GM18858 (cell line): ENCODE measurements at regions not wholly inside any gene's neighbourhood (a gene's known extent, or its start where the extent isn't known, plus 50 kb on each side); places are given as distances from the start of the nearest gene placed in this dataset.

Experiments
- ATAC-seq: cut with Tn5 transposase; IDR thresholded peaks from one replicate; pipeline ENCODE4 v1.9.1; 2021; ENCODE audit not compliant: unreplicated experiment

DNA sequence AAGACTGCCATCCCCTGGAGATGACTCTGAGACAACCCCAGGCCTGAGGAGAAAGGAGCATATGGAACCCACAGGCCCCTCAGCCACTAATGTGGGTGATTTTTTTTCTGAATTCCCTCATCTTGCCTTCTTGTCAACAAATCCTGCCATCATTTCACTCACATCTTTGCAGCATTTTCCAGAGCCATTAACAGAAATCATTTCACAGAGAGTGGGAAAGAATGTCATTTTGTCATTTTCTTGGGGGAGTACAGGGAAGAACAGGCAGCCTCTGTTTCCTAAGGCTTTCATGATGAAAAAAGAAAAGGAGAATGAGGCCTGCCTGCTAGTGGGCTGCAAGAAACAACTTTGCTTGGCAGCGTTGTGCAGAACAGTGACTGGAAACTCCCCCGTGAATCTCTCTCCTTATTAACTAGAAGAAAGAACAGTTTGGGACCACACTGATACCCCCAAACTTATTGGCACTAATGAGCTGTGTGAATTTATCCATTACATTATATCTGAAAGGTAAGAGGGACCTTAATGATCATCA, 1464.6 kb upstream of the CELF4 start:
- no peak for ATAC-seq

DNA sequence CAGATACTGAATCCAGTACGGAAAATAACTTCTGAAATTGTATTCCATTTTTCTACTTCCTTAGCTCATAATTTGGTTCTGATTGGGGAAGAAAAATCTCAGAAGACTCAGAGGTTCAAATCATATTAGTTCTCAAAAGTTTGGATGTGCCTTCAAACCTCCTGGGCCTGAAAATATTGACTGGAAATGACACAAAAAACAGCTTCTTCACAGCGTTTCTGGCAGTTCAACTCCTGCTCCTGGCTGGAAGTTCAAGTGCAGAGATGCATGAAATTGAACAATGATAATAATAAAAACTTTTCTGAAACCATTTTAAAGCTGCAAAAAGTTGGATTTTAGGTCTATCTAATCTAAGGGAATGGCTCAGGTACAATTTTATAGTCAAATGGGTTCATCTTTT, 1459.9 kb upstream of the CELF4 start:
- no peak for ATAC-seq

DNA sequence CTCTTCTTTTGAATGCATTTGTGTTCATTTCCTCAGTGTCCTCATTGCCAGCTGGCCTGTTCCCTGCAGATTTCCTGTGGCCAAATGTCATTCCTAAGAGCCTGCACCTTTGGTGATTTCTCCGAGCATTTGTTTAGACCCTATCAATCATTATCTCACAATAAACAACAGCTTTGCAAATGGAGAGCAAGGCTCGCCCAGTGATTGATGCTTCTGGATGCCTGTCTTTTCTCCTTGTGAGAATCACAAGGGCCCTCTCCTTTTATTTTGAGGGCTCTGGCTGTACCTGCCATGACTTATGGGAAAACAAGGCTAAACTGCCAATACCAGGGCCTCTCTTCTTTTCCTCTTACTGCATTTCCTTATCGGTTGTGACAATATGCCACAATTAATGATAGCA, 1454.4 kb upstream of the CELF4 start:
- no peak for ATAC-seq

DNA sequence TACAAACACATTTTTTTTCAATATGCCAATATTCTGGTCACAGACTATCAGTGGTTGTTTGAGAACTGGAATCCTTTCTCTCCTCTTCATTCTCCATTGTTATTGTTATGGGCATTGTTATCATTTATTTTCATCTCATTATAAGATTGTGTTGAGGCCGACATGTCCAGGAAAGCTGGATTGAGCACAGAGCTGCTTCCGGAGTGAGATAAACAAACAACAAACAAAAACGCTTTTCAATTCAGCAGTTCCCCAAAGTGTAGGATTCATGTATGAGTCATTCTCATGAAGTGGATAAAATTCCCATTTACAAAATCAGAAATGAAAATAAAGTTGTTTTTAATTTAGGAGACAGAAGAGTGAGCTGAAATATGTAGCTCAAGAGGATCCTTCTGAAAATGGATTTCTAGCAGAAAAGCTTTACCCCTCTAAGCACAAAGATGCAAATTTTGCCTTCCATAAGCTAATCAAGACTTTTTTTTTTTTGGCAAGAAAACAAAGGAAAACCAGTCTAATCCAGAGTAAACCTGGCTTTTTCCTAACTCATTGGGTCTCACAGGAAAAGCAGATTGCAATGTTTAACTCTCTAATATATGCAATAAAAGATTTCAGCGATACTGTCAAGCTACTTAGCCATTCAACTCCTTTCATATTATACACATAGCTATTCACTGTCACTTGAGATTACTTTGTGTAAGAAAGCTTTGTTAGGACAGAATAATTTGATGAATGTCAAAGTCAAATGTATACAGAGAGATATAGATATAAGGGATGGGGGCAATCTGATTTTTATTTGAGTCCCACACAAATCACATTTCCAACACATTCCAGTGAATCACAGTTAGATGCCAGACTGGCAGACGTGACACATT, 1441.7 kb upstream of the CELF4 start:
- ATAC-seq: no peak

GRCh38 chr18:38996056-38996455, 1430.5 kb upstream of the CELF4 start:
- no peak for ATAC-seq

DNA sequence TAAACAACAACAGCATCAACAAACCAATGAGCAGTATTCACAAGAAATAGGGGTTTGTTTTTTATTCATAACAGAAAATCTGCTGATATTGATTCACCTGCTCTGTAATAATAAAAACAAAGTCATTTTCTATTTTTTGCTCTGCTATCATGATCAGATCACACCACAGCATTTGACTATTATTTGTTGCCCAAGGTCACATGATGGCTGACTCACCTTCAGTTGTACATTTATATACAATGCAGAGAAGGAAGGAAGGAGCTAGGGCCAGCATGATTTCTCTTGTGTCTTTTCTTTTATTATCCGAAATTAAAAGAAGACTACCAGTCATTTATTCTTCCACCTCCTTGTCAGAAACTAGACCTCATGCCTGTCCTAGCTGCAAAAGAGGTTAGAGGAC, 1427.7 kb upstream of the CELF4 start:
- no peak for ATAC-seq

GRCh38 chr18:38984968-38985367, 1419.4 kb upstream of the CELF4 start:
- no peak for ATAC-seq

GRCh38 chr18:38982072-38982471, 1416.5 kb upstream of the CELF4 start:
- no peak for ATAC-seq

DNA sequence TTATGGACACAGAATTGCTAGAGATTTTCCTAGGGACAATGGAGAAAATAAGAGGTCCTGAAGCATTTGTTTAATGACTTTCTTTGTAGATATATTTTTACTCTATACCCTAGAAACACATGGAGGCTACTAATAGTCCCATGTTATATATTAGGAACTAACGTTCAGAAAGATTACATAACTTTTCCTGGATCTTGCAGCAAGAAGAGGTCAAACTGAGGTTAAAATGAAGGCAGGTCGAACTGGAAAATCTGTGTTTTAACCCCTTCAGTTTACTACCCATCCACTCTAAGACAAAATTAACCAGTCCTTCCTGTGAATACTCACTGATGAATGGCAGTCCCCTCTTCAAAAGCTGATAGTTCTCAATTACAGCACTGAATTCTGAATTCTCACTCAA, 1415.8 kb upstream of the CELF4 start:
- no peak for ATAC-seq

DNA sequence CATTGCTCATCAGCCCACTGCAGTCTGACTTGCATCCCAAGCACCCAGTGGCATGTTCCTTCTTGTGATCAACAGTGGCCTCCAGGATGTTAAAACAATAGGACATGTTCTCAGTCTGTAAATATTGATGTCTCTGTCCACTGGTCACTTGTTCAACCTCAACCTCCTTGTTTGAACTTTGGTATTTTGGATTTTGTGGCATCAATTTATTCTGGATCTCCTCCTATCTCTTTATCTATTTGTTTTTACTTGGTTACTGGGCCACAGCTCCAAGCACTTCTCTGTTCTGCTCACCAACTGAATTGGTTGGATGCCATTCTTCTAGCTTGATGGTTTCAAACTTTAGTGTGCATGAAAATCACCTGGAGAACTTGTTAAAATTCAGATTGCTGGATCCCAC, 1414.8 kb upstream of the CELF4 start:
- no peak for ATAC-seq

- no peak for ATAC-seq
These were observed 1407.0 kb upstream of the CELF4 start for GRCh38 chr18:38972571-38972970.

DNA sequence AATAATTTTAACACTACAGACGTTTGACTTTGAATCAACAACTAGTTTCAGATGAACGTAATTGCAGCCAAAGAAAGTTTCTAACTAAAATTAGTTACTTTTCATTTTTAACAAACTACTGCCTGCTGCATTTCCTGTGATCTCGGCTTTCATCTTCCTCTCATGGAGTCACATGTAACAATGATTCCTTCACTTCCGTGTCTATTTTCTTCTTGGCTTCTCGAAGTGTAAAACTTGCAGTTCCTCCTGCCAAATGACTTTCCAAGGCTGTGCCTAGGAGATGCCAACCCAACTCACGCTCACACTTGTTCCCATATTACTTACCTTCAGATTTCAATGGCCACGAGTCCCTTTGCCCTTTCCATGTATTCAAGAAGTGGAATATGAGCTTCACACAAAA, 1406.3 kb upstream of the CELF4 start:
- ATAC-seq: no peak

DNA sequence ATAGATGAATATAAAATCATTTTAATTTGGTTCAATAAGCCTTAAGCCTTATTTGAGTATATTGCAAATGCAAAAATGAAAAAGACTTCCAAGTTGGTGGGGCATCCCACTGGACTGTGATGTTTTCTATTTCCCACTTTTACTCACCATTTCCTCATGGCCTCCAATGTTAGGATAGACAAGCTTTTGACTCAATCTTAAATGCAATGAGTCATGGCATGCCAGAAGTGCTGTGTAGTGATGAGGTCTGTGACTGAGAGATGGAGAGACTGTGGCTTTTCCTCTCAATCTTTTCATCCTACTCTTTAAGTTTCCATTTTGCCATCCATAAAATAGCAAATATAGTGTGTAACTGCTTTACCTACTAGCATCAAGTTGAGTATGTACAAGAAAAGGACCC, 1401.2 kb upstream of the CELF4 start:
- no peak for ATAC-seq

- no peak for ATAC-seq
These were observed 1398.5 kb upstream of the CELF4 start for GRCh38 chr18:38963943-38964660.

DNA sequence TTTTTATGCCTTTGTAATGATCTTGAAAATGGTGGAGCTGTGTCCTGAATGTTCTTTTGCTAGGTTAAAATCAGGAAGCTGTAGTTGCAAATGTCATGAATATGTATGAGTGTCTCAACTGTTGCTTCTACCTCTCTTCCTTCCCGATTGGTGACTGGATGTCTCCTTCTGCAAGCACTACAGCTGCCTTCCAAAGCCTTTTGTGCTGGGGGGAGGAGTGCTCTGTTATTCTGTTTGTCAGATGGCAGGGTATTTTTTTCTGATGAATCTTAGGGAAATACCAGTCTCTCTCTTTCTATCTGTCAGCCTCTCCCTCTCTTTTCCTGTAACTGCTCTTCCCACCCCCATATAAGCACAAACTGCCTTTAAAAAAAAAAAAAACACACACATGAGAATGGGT, 1396.3 kb upstream of the CELF4 start:
- ATAC-seq: no peak

DNA sequence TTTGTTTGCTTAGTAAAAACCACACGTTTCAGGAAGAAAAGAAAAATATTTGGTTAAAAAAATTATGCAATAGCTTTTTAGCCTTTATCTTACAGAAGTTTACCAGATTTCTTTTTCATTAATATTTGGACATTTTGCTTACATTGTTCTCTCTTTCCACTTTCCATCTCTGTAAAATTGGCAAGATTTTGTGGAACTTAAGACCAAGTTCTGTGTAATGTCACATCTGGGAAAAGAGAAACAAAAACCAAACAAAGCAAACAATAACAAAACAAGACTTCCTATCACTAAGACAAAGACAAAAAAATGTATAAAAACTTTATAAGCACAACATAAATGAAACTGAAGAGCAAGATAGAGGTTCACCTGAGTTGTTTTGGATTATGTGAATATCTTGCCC, 1392.1 kb upstream of the CELF4 start:
- ATAC-seq: no peak

DNA sequence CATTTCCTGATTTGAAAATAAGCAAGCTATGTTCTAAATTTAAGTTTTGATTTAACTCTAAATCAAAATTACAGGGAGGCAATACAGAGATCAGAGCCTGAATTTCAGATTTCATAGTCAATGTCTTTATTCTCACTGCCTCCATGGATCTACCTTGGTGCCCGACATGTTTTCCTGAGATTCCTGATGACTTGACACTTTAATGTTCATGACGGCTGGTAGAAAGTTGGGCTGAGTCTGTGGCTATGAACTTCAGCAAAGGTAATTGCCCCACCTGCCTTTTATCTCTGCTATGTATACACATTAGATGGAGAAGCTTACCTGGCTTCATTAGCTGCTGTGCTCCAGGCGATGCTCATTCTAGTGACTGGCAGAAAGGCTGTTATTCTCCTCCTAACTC, 1390.5 kb upstream of the CELF4 start:
- no peak for ATAC-seq

GRCh38 chr18:38951633-38952032, 1386.0 kb upstream of the CELF4 start:
- no peak for ATAC-seq

GRCh38 chr18:38948436-38948835, 1382.8 kb upstream of the CELF4 start:
- ATAC-seq: no peak

- no peak for ATAC-seq
These were observed 1378.9 kb upstream of the CELF4 start for GRCh38 chr18:38944446-38945024.

DNA sequence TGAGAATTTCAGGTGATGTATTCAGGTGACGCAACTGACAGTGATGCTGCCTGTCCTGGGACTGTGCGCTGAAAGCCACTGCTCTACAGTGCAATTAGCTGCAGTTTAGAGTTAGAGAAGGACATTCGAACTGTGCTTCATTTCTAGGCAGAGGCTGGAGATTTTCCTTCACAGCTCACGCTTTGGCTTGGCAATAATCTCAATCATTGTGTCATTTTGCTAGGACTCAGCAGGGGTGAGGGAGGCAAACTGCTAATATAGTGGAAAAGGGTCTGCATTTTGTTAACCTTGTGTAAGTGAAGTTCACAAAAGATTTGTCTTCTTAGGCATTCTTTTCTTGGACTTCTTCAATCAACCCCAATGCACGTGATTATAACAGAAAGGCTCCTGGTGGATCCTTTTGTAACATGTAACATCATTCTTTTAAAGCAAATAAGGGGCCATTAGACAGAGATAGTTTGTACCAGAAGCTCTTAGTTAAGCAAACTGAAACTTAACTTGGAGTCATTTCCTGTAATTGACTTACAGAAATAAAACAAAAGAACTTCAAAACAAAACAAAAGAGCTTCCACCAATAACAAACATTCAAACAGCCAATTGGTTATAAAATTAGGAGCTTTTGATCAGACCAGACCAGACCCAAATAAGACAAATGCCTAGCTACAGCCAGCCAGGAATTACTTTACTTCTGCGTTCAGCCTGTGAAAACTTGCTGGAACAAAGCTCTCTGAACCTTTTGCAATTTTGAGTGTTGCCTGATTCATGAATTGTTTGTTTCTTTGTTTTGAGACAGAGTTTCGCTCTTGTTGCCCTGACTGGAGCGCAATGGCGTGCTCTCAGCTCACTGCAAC, 1376.3 kb upstream of the CELF4 start:
- ATAC-seq: no peak
